NCI-H510A treated with DMSO at 0.1 percent for 48 hours (cell line): ENCODE measurements at regions not wholly inside any gene's neighbourhood (a gene's known extent, or its start where the extent isn't known, plus 50 kb on each side); places are given as distances from the start of the nearest gene placed in this dataset.
"Not testable (repeated sequence)": the region's sequence is repeated elsewhere in the genome, so short reads cannot be mapped to it uniquely, and the experiment has no call there.

ENCODE experiments used
- DNase-seq: peaks from one replicate; lab custom pipeline; 2025; lab: John Stamatoyannopoulos, UW

DNA sequence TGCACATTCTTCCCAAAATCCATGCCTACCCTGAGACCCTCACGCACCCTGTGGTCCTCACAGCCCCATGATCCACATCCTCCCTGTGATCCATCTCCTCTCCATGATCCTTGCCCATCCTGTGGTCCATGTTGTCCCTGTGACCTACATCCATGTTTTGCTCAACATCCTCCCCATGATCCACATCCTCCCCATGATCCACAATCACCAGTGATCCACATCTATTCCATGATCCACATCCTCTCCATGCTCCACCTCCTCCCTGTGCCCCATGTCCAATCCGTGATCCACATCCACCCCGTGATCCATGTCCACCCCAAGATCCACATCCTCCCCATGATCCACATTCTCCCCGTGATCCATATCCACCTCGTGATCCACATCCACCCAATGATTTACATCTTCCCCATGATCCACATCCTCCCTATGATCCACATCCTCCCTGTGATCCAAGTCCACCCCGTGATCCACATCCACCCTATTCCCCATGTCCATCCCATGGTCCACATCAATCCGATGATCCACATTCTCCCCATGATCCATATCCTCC is 281.2 kb downstream of the MYCN start:
- DNase-seq: no peak

DNA sequence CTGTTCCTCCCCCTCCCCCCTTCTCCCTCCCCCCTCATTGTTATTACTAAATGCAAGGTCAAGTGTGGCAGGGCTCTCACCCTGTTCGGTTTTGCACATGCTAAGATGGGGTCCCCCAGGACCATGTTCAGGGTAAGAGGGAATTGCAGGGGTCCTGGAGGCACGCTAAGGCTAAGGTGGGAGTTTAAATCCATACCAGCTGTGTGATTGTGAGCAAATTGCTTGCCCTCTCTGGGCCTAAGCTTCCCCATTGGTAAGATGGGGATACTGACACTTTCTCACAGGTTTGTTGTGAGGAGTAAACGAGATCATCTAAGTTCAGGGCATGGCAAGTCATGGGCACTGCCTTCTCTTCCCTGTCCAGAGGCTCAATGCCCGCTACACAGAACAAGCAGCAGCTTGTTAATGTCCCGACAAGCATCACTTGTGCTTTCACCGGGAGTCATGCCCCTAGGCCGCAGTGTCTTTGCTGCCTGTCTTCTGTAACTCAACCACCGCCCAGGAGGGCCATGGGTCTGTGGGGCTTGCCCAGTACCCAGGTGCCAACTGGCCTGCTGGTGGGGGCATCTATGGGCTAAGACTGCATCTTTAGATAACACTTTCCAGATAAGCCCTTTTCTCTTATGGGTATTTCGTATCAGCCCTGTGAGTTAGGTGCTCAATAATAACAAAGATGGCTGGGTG is 279.1 kb downstream of the MYCN start:
- no peak for DNase-seq

DNA sequence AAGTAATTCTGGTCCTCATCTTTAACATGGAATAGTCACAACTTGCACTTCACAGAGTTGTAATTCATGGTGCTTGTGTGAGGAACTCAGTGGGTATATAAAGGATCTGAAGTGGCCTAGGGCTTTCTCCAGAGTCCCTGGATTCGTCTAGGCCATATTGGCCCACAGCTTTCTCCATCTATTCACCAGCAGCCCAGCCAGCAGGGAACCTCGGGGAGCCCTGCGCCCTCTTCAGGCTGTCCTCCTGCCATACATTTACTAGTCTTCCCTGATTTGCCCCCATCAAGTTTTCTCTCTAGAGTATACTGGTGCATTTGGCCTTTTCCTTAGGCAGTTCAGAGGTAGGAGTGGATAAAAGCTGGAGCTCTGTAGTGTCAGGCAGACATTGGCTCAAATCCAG is 278.3 kb downstream of the MYCN start:
- DNase-seq: no peak

GRCh38 chr2:16218161-16218560 is 277.8 kb downstream of the MYCN start:
- DNase-seq: no peak

- not testable (repeated sequence) for DNase-seq
These were observed 277.4 kb downstream of the MYCN start for GRCh38 chr2:16217741-16218140.

- no peak for DNase-seq
These were observed 276.9 kb downstream of the MYCN start for GRCh38 chr2:16217291-16217690.

DNA sequence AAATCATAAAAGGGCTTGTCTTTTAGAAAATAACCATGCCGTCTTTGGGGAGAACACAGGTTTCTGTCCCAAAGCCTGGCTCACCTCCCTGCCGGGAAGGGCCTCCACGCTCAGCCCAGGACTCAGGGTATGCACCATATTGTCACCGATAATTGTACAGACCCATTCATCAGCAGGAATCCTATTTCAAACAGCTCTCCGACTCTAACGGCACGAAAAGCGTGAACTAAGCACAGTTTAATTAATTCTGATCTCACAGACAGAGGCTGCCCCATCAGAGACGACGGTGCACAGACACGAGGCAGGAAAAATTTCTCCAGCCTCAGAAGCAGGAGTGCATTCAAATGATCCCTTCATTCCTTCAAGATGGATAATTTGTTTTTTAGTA is 276.2 kb downstream of the MYCN start:
- DNase-seq: no peak

DNA sequence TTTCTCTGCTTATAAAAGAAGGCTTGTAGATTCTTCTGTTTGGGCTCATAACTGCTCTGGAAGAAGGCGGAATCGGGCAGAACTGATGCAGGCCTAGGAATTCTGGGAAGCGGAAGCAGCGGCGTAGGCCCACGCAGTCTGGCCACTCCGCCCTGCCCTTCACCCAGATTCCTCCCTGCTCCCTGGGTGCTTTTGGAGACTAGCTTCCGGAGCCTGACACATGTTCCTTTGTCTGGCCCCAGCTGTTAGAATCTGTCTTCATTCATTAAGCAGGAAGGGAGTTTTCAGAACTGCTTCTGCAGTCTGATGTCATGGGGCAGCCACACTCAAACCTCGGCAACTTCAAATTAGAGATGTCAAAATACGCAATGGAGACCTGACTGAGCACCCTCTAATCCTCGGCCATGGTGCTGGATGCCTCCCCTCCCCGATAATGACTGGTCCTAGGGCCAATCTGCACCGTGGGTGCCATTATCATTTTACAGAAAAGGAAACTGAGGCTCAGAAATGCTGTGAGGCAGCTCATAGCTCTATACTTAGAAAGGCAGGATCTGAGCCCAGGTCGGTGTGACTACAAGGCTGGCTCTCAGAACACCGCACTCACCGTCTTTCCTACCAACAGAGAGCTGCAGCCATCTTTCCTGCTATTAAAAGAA is 275.7 kb downstream of the MYCN start:
- no peak for DNase-seq

- no peak for DNase-seq
These were observed 274.5 kb downstream of the MYCN start for GRCh38 chr2:16214861-16215260.

DNA sequence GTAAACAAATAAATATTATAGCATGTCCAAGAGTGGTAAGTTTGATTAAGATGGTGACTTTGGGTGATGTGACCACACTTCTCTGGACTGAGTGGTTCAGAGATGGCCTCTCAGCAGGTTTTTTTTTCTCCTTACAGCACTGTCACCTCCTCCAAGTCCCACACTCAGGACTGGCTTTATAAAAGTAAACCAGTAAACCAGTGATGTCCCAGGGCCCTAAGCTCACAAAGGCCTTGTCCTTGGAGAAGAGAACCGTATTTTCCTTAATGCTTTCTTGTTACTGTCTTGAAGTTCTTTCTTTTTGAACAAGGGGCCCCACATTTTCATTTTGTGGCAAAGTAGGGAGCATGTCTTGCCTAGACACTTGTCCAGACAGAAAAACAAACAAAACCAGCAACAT is 274.0 kb downstream of the MYCN start:
- DNase-seq: no peak

DNA sequence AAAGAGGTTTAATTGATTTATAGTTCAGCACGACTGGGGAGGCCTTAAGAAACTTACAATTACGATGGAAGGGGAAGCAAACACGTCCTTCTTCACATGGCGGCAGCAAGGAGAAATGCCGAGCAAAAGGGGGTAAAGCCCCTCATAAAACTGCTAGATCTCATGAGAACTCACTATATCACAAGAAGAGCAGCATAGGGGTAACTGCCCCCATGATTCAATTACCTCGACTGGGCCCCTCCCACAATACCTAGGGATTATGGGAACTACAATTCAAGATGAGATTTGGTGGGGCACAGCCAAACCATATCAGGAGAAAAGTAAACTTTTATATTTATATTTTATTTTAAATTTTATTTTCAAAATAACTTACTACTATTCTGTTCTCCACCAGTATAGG is 272.0 kb downstream of the MYCN start:
- no peak for DNase-seq

- no peak for DNase-seq
These were observed 271.0 kb downstream of the MYCN start for GRCh38 chr2:16211341-16211740.

- no peak for DNase-seq
These were observed 270.5 kb downstream of the MYCN start for GRCh38 chr2:16210841-16211240.

DNA sequence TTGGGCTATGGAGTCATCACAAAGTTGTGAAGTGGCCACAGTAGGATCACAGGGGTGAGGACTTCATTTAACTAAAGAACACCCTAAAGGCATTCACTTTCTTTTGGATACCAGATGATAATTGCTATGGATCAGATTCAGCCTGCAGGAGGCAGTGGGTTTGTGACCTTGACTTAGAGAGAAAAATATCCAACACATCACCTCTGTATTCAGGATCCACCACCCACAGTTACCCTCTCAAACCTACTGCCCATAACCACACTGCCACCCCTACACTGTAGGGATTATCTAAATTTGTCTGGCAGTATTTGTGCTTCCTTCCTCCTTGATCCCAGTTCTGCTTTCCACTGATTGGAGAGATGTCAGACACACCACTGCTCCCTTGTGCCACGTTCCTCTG is 269.4 kb downstream of the MYCN start:
- DNase-seq: no peak

DNA sequence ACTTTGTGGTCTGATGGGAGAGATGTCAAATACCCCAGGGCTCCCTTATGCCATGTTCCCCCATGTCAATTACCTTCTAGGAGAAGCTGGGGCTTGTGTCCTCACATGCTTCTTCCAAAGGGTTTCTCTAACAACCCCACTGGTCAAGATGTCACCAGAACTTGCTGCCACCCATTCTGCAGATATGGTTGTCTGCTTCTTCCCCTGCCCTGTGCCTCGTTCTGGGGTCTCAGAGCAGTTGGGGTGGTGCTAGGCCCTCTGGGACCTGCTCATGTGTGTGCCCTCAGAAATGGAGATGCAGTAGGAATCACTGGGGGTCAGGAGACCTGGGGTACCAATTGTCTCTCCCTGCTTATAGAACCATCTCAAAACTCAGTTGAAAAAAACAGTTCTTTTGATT is 268.6 kb downstream of the MYCN start:
- no peak for DNase-seq

DNA sequence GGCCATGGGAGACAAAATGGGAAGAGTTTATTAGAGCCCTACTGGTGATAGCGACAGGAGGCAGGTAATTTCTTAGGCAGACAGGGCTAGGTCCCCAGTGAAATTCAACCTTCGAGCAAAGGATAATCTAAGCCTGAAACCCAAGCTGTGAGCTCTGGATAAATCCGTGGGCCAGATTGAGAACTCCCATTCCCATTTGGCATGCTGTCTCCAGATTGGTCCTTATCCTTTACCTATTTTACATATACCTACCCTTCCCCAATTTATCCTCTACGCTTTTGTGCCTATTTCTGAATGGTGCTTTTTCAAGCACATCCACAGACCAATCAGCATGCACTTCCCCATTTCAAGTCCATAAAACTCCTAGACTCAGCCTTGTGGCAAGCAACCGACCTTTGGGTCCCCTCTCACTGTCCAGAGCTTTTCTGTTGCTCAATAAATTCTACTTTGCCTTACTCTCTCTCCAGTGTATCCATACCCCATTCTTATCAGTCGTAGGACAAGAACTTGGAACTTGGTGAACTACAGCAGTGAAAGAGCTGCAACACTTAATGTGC is 268.0 kb downstream of the MYCN start:
- no peak for DNase-seq

DNA sequence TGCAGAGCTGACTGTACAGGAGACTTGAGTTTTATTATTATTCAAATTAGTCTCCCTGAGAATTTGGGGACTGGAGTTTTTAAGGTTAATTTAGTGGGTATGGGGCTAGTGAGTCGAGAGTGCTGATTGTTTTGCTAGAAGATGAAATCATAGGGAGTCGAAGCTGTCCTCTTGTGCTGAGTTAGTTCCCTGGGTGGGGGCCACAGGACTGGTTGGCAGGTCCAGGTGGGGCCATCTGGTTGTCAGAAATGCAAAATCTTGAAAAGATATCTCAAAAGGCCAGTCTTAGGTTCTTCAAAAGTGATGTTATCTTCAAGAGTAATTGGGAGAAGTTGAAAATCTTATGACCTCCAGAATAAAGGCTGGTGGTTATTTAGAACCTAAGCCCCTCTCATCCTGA is 267.3 kb downstream of the MYCN start:
- DNase-seq: no peak

DNA sequence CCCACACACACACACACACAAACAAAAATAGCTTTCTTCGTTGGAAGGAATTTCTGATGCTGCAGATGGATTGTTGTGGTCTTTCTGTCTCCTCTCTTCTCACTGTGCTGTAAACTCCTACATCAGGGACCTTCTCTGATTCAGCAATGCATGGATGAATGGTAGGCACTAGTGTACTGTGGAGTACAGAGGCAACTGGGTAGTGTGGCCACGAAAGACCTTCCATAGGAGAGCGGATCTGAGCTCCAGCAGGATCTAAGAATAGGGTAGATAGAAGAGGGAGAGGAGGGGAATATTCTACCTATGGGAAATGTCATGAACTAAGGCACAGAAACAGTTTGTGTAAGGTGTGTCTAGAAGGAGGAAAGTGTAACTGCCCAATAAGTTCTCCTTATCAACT is 266.8 kb downstream of the MYCN start:
- DNase-seq: no peak

- no peak for DNase-seq
These were observed 266.0 kb downstream of the MYCN start for GRCh38 chr2:16206191-16206944.

GRCh38 chr2:16205631-16206030 is 265.3 kb downstream of the MYCN start:
- no peak for DNase-seq

- no peak for DNase-seq
These were observed 264.7 kb downstream of the MYCN start for GRCh38 chr2:16204886-16205620.

- no peak for DNase-seq
These were observed 263.9 kb downstream of the MYCN start for GRCh38 chr2:16204251-16204650.
